ENCODE measurements at regions not wholly inside any gene's neighbourhood (a gene's known extent, or its start where the extent isn't known, plus 50 kb on each side); places are given as distances from the start of the nearest gene placed in this dataset.
"Not testable (repeated sequence)": the region's sequence is repeated elsewhere in the genome, so short reads cannot be mapped to it uniquely, and the experiment has no call there.

GRCh38 chr17:64765191-64765889 is 103.2 kb upstream of the SMURF2 start:
- Histone ChIP-seq H3K27ac (ENCODE audit: low read depth, low read length) (peak overlapping the region; percentile 46), H3K27me3 (ENCODE audit: control insufficient read depth, insufficient read depth, low read length) (no peaks in the 10 kb centered on the region), H3K4me1 (ENCODE audit: control insufficient read depth, insufficient read depth, low read length) (no peaks in the 10 kb centered on the region), H3K36me3 (ENCODE audit: control insufficient read depth, insufficient read depth, low read length) (peaks cover 3% of the 10 kb centered on the region; the same call in 1 of the 2 replicates), H3K9me3 (ENCODE audit: control insufficient read depth, insufficient read depth, low read length) (no peaks in the 10 kb centered on the region), H3K4me3 (ENCODE audit: low read depth, low read length) (no peak overlapping the region), H3K9ac (ENCODE audit: low read depth, low read length) (no peak overlapping the region)

DNA sequence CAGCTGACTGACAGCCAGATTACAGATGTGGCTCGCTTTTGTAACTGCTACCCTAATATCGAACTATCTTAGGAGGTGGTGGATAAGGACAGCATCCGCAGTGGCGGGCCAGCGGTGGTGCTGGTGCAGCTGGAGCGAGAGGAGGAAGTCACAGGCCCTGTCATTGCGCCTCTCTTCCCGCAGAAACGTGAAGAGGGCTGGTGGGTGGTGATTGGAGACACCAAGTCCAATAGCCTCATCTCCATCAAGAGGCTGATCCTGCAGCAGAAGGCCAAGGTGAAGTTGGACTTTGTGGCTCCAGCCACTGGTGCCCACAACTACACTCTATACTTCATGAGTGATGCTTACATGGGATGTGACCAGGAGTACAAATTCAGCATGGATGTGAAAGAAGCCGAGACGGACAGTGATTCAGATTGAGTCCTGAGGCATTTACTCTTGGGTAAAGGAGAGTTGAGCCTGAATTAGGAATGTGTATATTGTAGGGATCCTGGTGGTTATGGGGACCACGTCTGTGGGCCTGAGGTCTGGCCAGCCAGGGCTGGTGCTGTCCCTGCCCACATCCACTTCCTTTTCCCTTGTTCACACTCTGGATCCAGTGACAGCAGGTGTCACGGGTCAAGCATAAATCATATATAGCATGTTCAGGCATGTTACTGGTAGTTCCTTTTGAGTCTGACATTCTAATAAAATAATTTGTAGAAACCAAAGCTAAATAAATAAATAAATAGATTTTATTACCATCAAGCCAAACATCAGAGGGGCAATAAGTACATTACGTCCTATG is 89.0 kb upstream of the SMURF2 start:
- no peak overlapping the region for H3K27ac ChIP-seq (ENCODE audit: low read depth, low read length)
- peaks cover 15% of the 10 kb centered on the region for H3K36me3 ChIP-seq (ENCODE audit: control insufficient read depth, insufficient read depth, low read length)
- no peaks in the 10 kb centered on the region for H3K4me1 ChIP-seq (ENCODE audit: control insufficient read depth, insufficient read depth, low read length)
- H3K9me3 ChIP-seq (ENCODE audit: control insufficient read depth, insufficient read depth, low read length) = no peaks in the 10 kb centered on the region
- no peaks in the 10 kb centered on the region for H3K27me3 ChIP-seq (ENCODE audit: control insufficient read depth, insufficient read depth, low read length)
- no peak overlapping the region for H3K9ac ChIP-seq (ENCODE audit: low read depth, low read length)
- H3K4me3 ChIP-seq (ENCODE audit: low read depth, low read length) = no peak overlapping the region

GRCh38 chr17:64750478-64750877 is 88.4 kb upstream of the SMURF2 start:
- Histone ChIP-seq H3K27me3 (ENCODE audit: control insufficient read depth, insufficient read depth, low read length) (no peaks in the 10 kb centered on the region), H3K27ac (ENCODE audit: low read depth, low read length) (no peak overlapping the region), H3K4me1 (ENCODE audit: control insufficient read depth, insufficient read depth, low read length) (no peaks in the 10 kb centered on the region), H3K9ac (ENCODE audit: low read depth, low read length) (no peak overlapping the region), H3K36me3 (ENCODE audit: control insufficient read depth, insufficient read depth, low read length) (peaks cover 10% of the 10 kb centered on the region), H3K9me3 (ENCODE audit: control insufficient read depth, insufficient read depth, low read length) (no peaks in the 10 kb centered on the region), H3K4me3 (ENCODE audit: low read depth, low read length) (no peak overlapping the region)

GRCh38 chr17:64749306-64749705 is 87.2 kb upstream of the SMURF2 start:
- H3K27ac ChIP-seq (ENCODE audit: low read depth, low read length) = no peak overlapping the region

DNA sequence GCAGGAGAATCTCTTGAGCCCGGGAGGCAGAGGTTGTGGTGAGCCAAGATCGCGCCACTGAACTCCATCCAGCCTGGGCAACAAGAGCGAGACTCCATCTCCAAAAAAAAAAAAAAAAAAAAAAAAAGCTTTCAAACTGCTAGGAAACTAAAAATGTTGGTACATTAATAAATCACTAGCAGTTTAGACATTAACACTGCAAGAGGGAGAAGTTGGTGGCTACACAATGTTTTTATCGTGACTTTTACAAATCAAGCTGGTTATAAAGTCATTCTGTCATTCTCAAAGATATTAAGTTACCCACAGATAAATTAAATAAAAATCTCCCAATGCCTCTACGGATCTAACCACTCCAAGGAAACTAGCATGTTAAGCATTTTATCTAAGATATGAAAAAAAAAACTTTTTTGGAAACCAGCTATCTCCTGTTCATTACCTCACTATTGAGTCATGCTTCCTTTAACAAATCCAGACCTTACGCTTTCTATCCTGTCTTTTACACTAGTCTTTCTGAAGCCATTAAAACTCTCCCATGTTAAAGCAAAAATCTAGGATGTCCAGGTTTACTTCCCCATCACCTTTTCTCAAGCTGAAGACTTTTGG is 85.9 kb upstream of the SMURF2 start:
- no peaks in the 10 kb centered on the region for H3K27me3 ChIP-seq (ENCODE audit: control insufficient read depth, insufficient read depth, low read length)
- no peak overlapping the region for H3K9ac ChIP-seq (ENCODE audit: low read depth, low read length)
- H3K36me3 ChIP-seq (ENCODE audit: control insufficient read depth, insufficient read depth, low read length) = peaks cover 10% of the 10 kb centered on the region
- H3K9me3 ChIP-seq (ENCODE audit: control insufficient read depth, insufficient read depth, low read length) = no peaks in the 10 kb centered on the region
- H3K27ac ChIP-seq (ENCODE audit: low read depth, low read length) = no peak overlapping the region
- H3K4me3 ChIP-seq (ENCODE audit: low read depth, low read length) = no peak overlapping the region
- H3K4me1 ChIP-seq (ENCODE audit: control insufficient read depth, insufficient read depth, low read length) = no peaks in the 10 kb centered on the region

More at GRCh38 chr17:64749306-64749705, 87.2 kb upstream of the SMURF2 start:
- H3K9ac ChIP-seq (ENCODE audit: low read depth, low read length) = no peak overlapping the region
- H3K36me3 ChIP-seq (ENCODE audit: control insufficient read depth, insufficient read depth, low read length) = peaks cover 10% of the 10 kb centered on the region
- no peaks in the 10 kb centered on the region for H3K9me3 ChIP-seq (ENCODE audit: control insufficient read depth, insufficient read depth, low read length)
- no peaks in the 10 kb centered on the region for H3K4me1 ChIP-seq (ENCODE audit: control insufficient read depth, insufficient read depth, low read length)
- H3K4me3 ChIP-seq (ENCODE audit: low read depth, low read length) = no peak overlapping the region
- H3K27me3 ChIP-seq (ENCODE audit: control insufficient read depth, insufficient read depth, low read length) = no peaks in the 10 kb centered on the region

GRCh38 chr17:64742326-64742725 is 80.2 kb upstream of the SMURF2 start:
- Histone ChIP-seq H3K4me1 (ENCODE audit: control insufficient read depth, insufficient read depth, low read length) (no peaks in the 10 kb centered on the region), H3K4me3 (ENCODE audit: low read depth, low read length) (no peak overlapping the region), H3K9ac (ENCODE audit: low read depth, low read length) (no peak overlapping the region; the same call in 1 of the 2 replicates)

GRCh38 chr17:64741916-64742315 is 79.8 kb upstream of the SMURF2 start:
- not testable (repeated sequence) for H3K9ac ChIP-seq (ENCODE audit: low read depth, low read length); H3K36me3 ChIP-seq (ENCODE audit: control insufficient read depth, insufficient read depth, low read length); H3K27ac ChIP-seq (ENCODE audit: low read depth, low read length); H3K27me3 ChIP-seq (ENCODE audit: control insufficient read depth, insufficient read depth, low read length); H3K4me3 ChIP-seq (ENCODE audit: low read depth, low read length); H3K4me1 ChIP-seq (ENCODE audit: control insufficient read depth, insufficient read depth, low read length); H3K9me3 ChIP-seq (ENCODE audit: control insufficient read depth, insufficient read depth, low read length)

More at GRCh38 chr17:64742326-64742725, 80.2 kb upstream of the SMURF2 start:
- Histone ChIP-seq H3K27ac (ENCODE audit: low read depth, low read length) (no peak overlapping the region), H3K9me3 (ENCODE audit: control insufficient read depth, insufficient read depth, low read length) (no peaks in the 10 kb centered on the region), H3K36me3 (ENCODE audit: control insufficient read depth, insufficient read depth, low read length) (no peaks in the 10 kb centered on the region), H3K27me3 (ENCODE audit: control insufficient read depth, insufficient read depth, low read length) (no peaks in the 10 kb centered on the region)

DNA sequence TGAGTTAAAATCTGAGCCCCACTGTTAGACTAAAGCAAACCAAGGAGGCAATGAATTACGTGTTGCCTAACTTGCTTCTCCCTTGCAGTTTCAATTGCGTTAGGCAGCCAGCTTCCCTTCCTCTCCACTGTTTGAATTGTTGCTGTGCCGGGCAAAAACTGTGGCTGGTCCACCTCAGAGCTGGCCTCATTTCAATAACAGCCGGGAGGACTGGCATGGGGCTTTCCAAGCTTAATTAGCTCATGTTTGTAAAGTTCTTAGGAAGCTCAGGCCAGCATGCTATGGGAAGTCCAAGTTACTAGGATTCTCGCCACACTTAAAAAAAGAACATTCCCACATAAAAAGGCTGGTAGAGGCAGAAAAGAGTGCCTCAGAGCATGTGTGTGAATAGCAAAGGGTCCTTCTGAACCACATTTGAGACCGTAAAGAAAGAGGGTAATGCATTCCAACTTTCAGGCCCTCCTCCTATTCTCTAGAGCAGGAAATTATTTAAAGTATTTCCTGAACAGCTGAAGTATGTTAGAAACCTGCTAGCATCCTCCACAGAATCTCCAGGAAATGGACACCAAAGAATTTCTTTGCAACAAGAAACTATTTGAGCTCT is 79.0 kb upstream of the SMURF2 start:
- no peaks in the 10 kb centered on the region for H3K4me1 ChIP-seq (ENCODE audit: control insufficient read depth, insufficient read depth, low read length)
- H3K4me3 ChIP-seq (ENCODE audit: low read depth, low read length) = no peak overlapping the region
- no peaks in the 10 kb centered on the region for H3K9me3 ChIP-seq (ENCODE audit: control insufficient read depth, insufficient read depth, low read length)
- H3K27me3 ChIP-seq (ENCODE audit: control insufficient read depth, insufficient read depth, low read length) = no peaks in the 10 kb centered on the region
- no peak overlapping the region for H3K27ac ChIP-seq (ENCODE audit: low read depth, low read length)
- no peaks in the 10 kb centered on the region for H3K36me3 ChIP-seq (ENCODE audit: control insufficient read depth, insufficient read depth, low read length)
- no peak overlapping the region for H3K9ac ChIP-seq (ENCODE audit: low read depth, low read length)

GRCh38 chr17:64739316-64740058 is 77.4 kb upstream of the SMURF2 start:
- Histone ChIP-seq H3K27me3 (ENCODE audit: control insufficient read depth, insufficient read depth, low read length) (no peaks in the 10 kb centered on the region), H3K9me3 (ENCODE audit: control insufficient read depth, insufficient read depth, low read length) (no peaks in the 10 kb centered on the region), H3K36me3 (ENCODE audit: control insufficient read depth, insufficient read depth, low read length) (no peaks in the 10 kb centered on the region), H3K4me1 (ENCODE audit: control insufficient read depth, insufficient read depth, low read length) (no peaks in the 10 kb centered on the region), H3K4me3 (ENCODE audit: low read depth, low read length) (no peak overlapping the region), H3K9ac (ENCODE audit: low read depth, low read length) (no peak overlapping the region), H3K27ac (ENCODE audit: low read depth, low read length) (no peak overlapping the region)

GRCh38 chr17:64736804-64737492 is 74.8 kb upstream of the SMURF2 start:
- Histone ChIP-seq H3K9ac (ENCODE audit: low read depth, low read length) (no peak overlapping the region), H3K27me3 (ENCODE audit: control insufficient read depth, insufficient read depth, low read length) (no peaks in the 10 kb centered on the region), H3K9me3 (ENCODE audit: control insufficient read depth, insufficient read depth, low read length) (no peaks in the 10 kb centered on the region), H3K4me1 (ENCODE audit: control insufficient read depth, insufficient read depth, low read length) (no peaks in the 10 kb centered on the region), H3K4me3 (ENCODE audit: low read depth, low read length) (no peak overlapping the region), H3K27ac (ENCODE audit: low read depth, low read length) (no peak overlapping the region), H3K36me3 (ENCODE audit: control insufficient read depth, insufficient read depth, low read length) (no peaks in the 10 kb centered on the region)
